CD14-positive monocyte (primary cell): ENCODE measurements at regions not wholly inside any gene's neighbourhood (a gene's known extent, or its start where the extent isn't known, plus 50 kb on each side); places are given as distances from the start of the nearest gene placed in this dataset.
A peak's percentile ranks its signal among the peaks of the same experiment; 100 is the strongest.

Source experiments
- DNase-seq, 3 donors: peaks; one replicate each; pipeline ENCODE4 v3.0.0-alpha.2; 2011 to 2022
- H2AFZ ChIP-seq: 2 replicates; pipeline ENCODE4 v1.6.0; 2012; ENCODE audit warnings: mild to moderate bottlenecking, low read depth, low read length, inconsistent platforms; ENCODE audit not compliant: insufficient read depth, poor library complexity, severe bottlenecking
- H3K27ac ChIP-seq, 2 donors: 1 replicate in 1 of 2; 2 replicates in 1 of 2; pipeline ENCODE4 v1.5.1; 2012 to 2013; ENCODE audit warnings: low read length in 2 of 2, control low read depth in 1 of 2, inconsistent platforms in 1 of 2, low read depth in 1 of 2, mild to moderate bottlenecking in 1 of 2
- H3K27me3 ChIP-seq, 2 donors: one replicate each; pipeline versions ENCODE4 v1.6.0 to v1.6.1; 2011 to 2013; ENCODE audit warnings: low read length in 2 of 2; ENCODE audit not compliant: control insufficient read depth in 2 of 2, insufficient read depth in 2 of 2
- H3K36me3 ChIP-seq, 2 donors: replicated peaks in 1 of 2; 1 replicate in 1 of 2; 2 replicates in 1 of 2; pipeline versions ENCODE4 v1.5.1 to v1.6.1; 2012 to 2013; ENCODE audit warnings: low read length in 2 of 2, control low read depth in 1 of 2, inconsistent platforms in 1 of 2, mild to moderate bottlenecking in 1 of 2; ENCODE audit not compliant: insufficient read depth in 2 of 2, control insufficient read depth in 1 of 2
- H3K4me1 ChIP-seq, 2 donors: 1 replicate in 1 of 2; 2 replicates in 1 of 2; pipeline versions ENCODE4 v1.5.1 to v1.6.1; 2012 to 2013; ENCODE audit warnings: low read length in 2 of 2, control low read depth in 1 of 2, inconsistent platforms in 1 of 2, mild to moderate bottlenecking in 1 of 2, moderate library complexity in 1 of 2; ENCODE audit not compliant: insufficient read depth in 2 of 2, control insufficient read depth in 1 of 2
- H3K4me2 ChIP-seq: replicated peaks from 2 replicates; pipeline ENCODE3; 2012; ENCODE audit warnings: low read length, moderate library complexity, mild to moderate bottlenecking; ENCODE audit not compliant: poor library complexity, severe bottlenecking; ENCODE audit errors: extremely low read depth
- H3K4me3 ChIP-seq, 3 experiments: fragments of 200-600 bp in 1 of 3; sonication (generic) in 1 of 3; replicated peaks in 1 of 3; 1 replicate in 2 of 3; 2 replicates in 1 of 3; pipeline ENCODE4 v1.5.1; 2011 to 2013; ENCODE audit warnings: low read length in 3 of 3, mild to moderate bottlenecking in 3 of 3, control low read depth in 2 of 3, low read depth in 2 of 3, inconsistent platforms in 1 of 3, moderate library complexity in 1 of 3
- H3K79me2 ChIP-seq: 2 replicates; pipeline ENCODE4 v1.6.0; 2012; ENCODE audit warnings: mild to moderate bottlenecking, control low read depth, inconsistent platforms, low read length, moderate library complexity; ENCODE audit not compliant: insufficient read depth
- H3K9ac ChIP-seq: 2 replicates; pipeline ENCODE4 v1.6.0; 2017; ENCODE audit warnings: low read length, mild to moderate bottlenecking; ENCODE audit not compliant: insufficient read depth, poor library complexity, severe bottlenecking
- H3K9me3 ChIP-seq, 2 donors: replicated peaks in 1 of 2; 1 replicate in 1 of 2; 2 replicates in 1 of 2; pipeline versions ENCODE4 v1.5.1 to v1.6.1; 2012 to 2013; ENCODE audit warnings: low read length in 2 of 2, control low read depth in 1 of 2; ENCODE audit not compliant: control insufficient read depth in 1 of 2, insufficient read depth in 1 of 2
- H4K20me1 ChIP-seq: 2 replicates; pipeline ENCODE4 v1.6.0; 2012; ENCODE audit warnings: mild to moderate bottlenecking, low read length, control low read depth, moderate library complexity; ENCODE audit not compliant: insufficient read depth
- H3K27ac Mint-ChIP-seq, 7 donors: one replicate each; pipeline ENCODE4 v1.8.0; 2020; ENCODE audit warnings: mild to moderate bottlenecking in 7 of 7, mixed read lengths in 7 of 7, moderate library complexity in 6 of 7, inconsistent platforms in 2 of 7
- H3K27me3 Mint-ChIP-seq, 3 donors: one replicate each; pipeline ENCODE4 v1.8.0; 2021 to 2022; ENCODE audit warnings: low read depth in 3 of 3, mild to moderate bottlenecking in 3 of 3, mixed read lengths in 3 of 3, moderate library complexity in 3 of 3, inconsistent platforms in 1 of 3
- H3K36me3 Mint-ChIP-seq, 2 donors: one replicate each; pipeline ENCODE4 v1.8.0; 2020; ENCODE audit warnings: mixed read lengths in 2 of 2, inconsistent platforms in 1 of 2, mild to moderate bottlenecking in 1 of 2
- H3K4me1 Mint-ChIP-seq: one replicate; pipeline ENCODE4 v1.8.0; 2020; ENCODE audit warnings: mild to moderate bottlenecking, mixed read lengths
- H3K4me3 Mint-ChIP-seq, 2 donors: one replicate each; pipeline ENCODE4 v1.8.0; 2020; ENCODE audit warnings: mild to moderate bottlenecking in 2 of 2, mixed read lengths in 2 of 2, moderate library complexity in 1 of 2
- H3K9me3 Mint-ChIP-seq, 7 donors: one replicate each; pipeline ENCODE4 v1.8.0; 2020 to 2022; ENCODE audit warnings: mixed read lengths in 7 of 7, mild to moderate bottlenecking in 6 of 7, moderate library complexity in 6 of 7, inconsistent platforms in 2 of 7
- CTCF ChIP-seq: fragments of 200-600 bp; IDR thresholded peaks from one replicate; pipeline ENCODE4 v1.8.0; 2022; ENCODE audit warnings: antibody characterized with exemption, mild to moderate bottlenecking
- WGBS: methylation state at CpG from one replicate; pipeline ENCODE4 v1.1.5; 2013; ENCODE audit warnings: missing lambda C conversion rate; ENCODE audit not compliant: insufficient coverage; 5-methylcytosine and 5-hydroxymethylcytosine counted together
- intact Hi-C, 2 donors: fragments of 100-400 bp; cut with micrococcal nuclease; formaldehyde crosslinking; loops; one replicate each; pipeline versions ENCODE4 v1.15.0 to v1.15.1; 2023

- no peak overlapping the region for H3K27ac ChIP-seq
- H3K27me3 ChIP-seq = no peaks in the 10 kb centered on the region
- peaks cover 0 to 2% (median 0%) of the 10 kb centered on the region in 3 donors for H3K27me3 Mint-ChIP-seq
- intact Hi-C loops = no loop called here
- H3K4me2 ChIP-seq = no peak overlapping the region
- 100% methylated on average over 1 of the region's 5 CpGs for WGBS
- no peaks in the 10 kb centered on the region for H3K9me3 ChIP-seq
- H3K4me3 ChIP-seq = no peak overlapping the region
- no peak for DNase-seq
- no peaks in the 10 kb centered on the region for H3K36me3 ChIP-seq
- no peaks in the 10 kb centered on the region for H3K36me3 Mint-ChIP-seq
- no peaks in the 10 kb centered on the region for H3K79me2 ChIP-seq
- H2AFZ ChIP-seq = no peak overlapping the region
- no peaks in the 10 kb centered on the region for H3K4me1 ChIP-seq
- no peak overlapping the region for H3K9ac ChIP-seq
- peak; percentile 55 for TF ChIP-seq CTCF
- peaks cover 0 to 2% (median 0%) of the 10 kb centered on the region in 7 donors for H3K9me3 Mint-ChIP-seq
- no peaks in the 10 kb centered on the region for H4K20me1 ChIP-seq
- no peak overlapping the region for H3K27ac Mint-ChIP-seq
- no peaks in the 10 kb centered on the region for H3K4me1 Mint-ChIP-seq
- no peak overlapping the region for H3K4me3 Mint-ChIP-seq
These were observed 55.5 kb upstream of the CABCOCO1 start for GRCh38 chr10:61606959-61607907.

- no peaks in the 10 kb centered on the region for H3K4me1 ChIP-seq
- intact Hi-C loops = no loop called here
- no peak overlapping the region for H3K27ac Mint-ChIP-seq
- no peak overlapping the region for H3K27ac ChIP-seq
- H3K27me3 ChIP-seq = no peaks in the 10 kb centered on the region
- H3K4me2 ChIP-seq = no peak overlapping the region
- H3K27me3 Mint-ChIP-seq = peaks cover 0 to 2% (median 0%) of the 10 kb centered on the region in 3 donors
- no peak overlapping the region for H3K4me3 ChIP-seq
- H3K9me3 Mint-ChIP-seq = peaks cover 0 to 1% (median 0%) of the 10 kb centered on the region in 7 donors
- no peaks in the 10 kb centered on the region for H3K4me1 Mint-ChIP-seq
- no peaks in the 10 kb centered on the region for H3K79me2 ChIP-seq
- no peaks in the 10 kb centered on the region for H3K36me3 Mint-ChIP-seq
- no peaks in the 10 kb centered on the region for H3K9me3 ChIP-seq
- no peaks in the 10 kb centered on the region for H4K20me1 ChIP-seq
- no CpG with 5 or more reads among the region's 1 CpG for WGBS
- no peak overlapping the region for H3K4me3 Mint-ChIP-seq
- TF ChIP-seq CTCF = no peak
- no peak overlapping the region for H2AFZ ChIP-seq
- no peak for DNase-seq
- H3K36me3 ChIP-seq = no peaks in the 10 kb centered on the region
- H3K9ac ChIP-seq = no peak overlapping the region
These were observed 57.5 kb upstream of the CABCOCO1 start for GRCh38 chr10:61605221-61605620.
